GDM1 (cell line): ENCODE measurements at regions not wholly inside any gene's neighbourhood (a gene's known extent, or its start where the extent isn't known, plus 50 kb on each side); places are given as distances from the start of the nearest gene placed in this dataset.

ENCODE experiments used
- DNase-seq: peaks from one replicate; lab custom pipeline; 2025; lab: John Stamatoyannopoulos, UW

DNA sequence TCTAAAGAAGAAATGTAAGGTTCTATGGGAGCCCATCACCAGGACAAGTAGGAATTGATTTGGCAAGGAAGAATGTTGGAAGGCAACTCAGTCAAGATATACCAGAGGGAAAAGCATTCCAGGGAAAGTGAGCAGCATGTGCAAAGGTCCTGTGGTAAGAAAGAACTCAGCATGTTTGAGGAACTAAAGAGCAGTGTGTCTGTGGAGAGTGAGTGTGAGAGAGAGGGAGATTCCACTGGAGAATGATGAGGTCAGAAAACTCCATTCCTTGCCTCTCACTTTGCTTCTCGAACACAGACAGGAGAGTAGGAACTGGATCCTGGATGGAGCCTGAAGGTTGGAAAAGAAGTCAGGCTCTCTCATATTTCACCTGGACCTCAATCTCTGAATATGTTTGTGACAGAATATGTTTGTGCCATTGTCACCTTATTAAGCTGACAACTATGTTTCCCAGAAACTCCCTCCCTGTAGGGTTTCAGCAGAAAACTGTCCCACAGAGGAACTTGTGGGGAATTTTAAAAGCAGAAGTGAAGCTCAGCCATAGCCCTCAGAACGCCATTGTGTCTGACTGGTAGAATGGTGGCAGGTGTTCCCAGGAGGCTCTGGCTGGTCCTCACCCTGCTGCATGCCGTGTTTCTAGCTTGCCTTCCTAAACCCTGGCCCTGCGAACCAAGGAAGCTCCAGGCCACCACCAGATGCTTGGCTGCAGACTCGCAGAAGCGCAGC, 382.4 kb upstream of the XYLT1 start:
- no peak for DNase-seq

DNA sequence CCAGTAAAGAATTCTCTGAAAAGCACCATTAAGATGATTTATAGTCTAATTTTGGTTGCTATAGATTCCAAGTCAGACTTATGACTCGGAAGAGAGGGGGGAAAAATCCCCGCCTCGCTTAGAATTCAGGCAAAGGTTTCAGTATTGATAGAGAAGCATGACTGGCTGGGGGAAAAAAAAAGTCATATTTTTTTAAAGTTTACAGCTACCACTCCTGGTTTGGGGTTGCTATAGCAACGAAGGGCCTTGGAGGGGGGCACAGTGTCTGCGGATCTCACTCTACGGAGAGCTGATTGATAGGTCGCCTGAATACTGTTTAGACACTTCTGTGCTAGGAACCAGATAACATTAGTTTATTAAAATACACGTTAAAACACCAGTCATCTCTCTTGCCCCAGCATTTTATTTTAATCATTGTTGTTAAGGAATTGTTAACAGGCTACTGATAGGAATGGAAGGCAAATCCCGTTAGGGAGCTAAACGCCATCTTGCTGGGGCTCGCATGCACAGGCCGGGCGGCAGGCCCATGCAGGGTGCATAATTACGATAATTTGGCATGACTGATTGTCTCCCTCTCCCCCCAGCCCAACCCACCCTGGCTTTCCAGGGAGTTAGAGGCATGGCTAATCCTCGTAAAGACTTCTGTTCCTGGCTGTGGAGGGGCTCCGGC, 380.0 kb upstream of the XYLT1 start:
- no peak for DNase-seq

DNA sequence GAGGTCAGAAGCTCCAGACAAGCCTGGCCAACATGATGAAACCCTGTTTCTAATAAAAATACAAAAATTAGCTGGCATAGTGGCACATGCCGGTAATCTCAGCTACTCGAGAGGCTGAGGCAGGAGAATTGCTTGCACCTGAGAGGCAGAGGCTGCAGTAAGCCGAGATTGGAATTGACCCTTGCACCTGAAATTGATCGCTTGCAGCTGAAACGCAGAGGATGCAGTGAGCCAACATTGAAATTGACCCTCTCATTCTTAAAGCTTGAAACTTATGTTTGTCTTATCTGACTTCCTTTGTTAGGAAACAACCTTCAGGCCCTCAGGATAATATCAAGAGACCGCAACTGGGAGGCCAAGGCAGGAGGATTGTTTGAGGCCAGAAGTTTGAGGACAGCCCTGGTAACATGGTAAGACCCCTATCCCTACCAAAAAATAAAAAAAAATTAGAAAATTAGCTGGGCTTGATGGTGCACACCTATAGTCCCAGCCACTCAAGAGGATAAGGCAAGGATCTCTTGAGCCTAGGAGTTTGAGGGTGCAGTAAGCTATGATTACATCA, 376.6 kb upstream of the XYLT1 start:
- DNase-seq, result no peak

DNA sequence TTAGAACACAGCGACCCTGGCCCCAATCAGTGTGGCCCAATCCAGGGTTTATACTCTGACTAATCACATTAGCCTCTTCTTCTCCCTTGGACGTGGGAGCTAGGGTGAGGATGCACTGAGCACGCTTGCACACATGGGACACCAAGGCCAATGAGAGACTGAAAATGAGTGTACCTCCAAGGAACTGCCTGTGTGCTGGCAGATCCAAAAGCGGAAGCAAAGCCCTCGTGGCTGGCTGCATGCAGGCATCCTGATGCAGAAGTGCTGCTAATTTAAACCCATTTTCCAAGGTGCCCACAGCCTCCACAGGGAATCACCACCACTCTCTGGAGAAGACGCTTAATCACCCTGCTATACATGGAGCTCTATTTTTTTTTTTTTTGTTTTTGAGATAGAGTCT, 375.3 kb upstream of the XYLT1 start:
- no peak for DNase-seq

DNA sequence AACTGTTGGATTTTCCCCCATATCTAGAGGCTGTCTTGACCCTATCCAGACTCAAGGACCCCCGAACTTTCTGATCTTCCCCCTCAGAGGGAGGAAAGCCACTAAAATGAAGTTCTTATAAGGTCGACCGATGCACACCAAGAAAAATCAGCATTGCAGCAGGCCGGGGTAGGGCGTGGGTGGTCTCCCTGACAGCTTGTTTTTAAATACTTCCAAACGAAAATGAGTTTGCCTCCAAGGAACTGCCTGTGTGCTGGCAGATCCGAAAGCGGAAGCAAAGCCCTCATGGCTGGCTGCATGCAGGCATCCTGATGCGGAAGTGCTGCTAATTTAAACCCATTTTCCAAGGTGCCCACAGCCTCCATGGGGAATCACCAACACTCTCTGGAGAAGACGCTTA, 374.3 kb upstream of the XYLT1 start:
- DNase-seq, result no peak

DNA sequence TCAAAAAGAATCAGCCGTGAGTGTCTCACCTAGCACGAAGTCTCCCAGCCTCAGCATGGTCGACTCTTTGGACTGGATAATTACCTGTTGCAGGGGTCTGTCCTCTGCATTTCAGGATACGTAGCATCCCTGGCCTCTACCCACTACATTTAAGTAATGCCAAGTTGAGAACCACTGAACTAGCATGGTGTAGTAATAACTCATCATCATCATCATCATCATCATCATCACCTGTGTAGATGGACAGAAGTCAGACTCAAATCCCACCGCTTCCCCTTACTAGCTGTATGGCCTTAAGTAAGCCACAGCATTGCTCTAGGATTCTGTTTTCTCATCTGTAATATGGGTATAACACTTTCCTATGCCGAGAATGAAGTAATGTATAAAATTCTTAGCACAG, 373.1 kb upstream of the XYLT1 start:
- DNase-seq, result no peak

DNA sequence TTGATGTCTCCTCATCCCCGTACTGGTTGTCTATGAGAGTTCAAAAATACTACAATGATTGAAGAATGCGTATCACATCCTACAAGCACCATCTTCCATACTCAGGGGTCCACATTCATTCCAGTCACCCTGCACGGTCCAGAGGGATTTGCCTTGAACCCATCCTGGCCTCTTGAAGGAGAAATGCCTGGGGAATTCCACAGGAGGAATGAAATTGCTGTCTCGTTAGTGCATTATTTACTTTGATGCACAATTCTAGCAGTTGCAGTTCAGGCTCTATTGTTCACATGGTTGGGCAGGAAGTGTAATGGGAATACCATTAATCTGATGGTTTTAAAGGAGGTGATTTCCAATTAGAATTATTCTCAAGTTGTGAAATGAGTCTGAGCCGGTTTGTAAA, 369.1 kb upstream of the XYLT1 start:
- no peak for DNase-seq

DNA sequence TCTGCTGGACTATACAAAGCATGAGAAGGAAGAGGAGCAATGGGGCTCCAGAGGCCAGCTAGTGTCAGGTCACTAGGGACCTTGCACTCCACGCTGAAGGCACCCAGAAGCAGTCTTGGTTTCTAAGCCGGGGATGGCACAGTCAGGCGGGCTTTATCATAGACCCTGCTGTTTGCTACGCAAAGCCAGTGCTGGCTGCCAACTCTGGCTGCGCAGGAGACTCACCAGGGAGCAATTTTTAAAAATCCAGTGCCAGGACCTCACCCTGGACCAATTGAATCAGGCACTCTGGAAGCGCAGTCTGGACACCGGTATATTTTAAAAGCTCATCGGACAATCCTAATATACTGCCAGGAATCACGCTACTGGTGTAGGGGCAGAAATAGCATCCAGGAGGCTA, 368.5 kb upstream of the XYLT1 start:
- DNase-seq, result no peak

DNA sequence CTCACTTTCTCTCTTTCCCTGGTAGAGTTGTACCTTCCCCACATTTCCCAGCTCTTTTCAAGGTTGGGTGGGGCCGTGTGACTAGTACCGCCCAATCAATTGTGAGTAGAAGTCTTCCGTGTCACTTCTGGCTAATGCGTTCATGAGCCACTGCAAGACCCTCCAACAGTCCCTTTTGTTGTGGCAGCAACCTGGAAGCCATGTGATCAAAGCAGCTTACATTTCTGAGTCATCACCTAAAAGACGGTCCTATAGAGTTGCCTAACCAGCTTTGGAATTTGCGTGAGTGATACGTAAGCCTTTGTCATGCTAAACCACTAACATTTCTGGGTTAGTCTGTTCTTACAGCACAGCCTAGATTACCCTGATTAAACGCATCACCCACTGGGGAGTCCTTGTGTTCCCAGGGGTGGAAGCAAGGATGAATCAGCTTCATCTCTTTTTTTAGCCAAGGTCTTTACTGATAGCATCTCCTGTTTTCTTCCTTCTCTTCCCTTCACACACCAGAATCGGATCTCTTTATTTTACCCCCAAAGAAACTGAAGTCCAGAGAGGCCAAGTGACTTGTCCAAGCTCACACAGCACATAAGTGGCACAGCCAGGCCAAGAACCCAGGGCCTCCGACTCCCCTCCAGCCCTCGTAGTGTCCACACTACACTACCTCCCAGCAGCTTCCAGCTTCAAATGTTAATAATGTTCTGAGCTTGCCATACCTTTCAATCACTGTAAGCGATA, 366.3 kb upstream of the XYLT1 start:
- no peak for DNase-seq

DNA sequence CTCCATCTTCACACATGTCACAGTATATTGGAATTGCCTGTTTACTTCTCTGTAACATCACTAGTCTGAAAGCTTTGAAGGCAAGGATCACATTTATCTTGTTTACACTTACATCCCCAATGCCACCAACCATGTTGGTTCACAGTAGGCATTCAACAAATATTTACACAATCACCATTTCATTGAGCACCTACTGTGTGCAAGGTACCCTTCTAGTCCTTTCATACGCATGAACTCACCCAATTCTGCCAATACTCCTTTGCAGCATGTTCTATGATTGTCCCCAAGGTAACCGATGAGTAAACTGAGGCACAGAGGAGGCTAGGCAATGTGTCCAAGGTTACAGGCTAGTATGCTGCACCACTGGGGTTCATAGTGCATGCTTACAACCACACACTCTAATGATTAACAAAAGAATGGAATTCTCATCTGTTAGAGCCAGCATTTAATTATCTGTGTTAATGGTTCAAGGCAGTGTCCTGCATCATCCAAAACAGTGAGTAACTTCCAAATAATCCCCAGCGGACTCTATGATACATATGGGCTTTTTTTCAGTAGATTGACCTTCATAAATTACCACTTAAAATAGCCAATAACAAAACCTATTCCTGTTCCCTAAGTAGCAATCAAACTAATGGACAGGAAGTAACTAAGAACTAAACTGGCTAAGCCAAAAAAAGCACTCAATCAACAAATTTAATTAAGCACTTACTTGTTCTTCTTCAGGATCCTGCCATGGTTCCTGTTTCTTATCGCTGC, 364.5 kb upstream of the XYLT1 start:
- no peak for DNase-seq

DNA sequence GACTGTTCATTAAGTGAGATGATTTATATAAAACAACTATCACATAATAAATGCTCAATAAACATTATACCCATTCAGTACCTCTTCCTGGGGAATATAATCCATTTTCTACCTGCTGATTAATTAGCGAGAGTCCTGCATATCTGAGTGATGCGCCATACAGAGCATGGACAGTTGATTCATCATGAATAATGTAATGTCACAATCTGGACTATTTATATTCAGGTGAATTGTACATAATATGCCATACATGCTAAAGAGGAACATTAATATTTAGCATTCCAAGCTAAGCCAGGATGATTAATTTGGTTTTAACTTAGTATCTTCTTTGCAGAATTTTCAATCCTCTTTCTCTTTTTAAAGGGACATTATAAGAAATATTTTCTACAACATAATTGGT, 362.0 kb upstream of the XYLT1 start:
- DNase-seq, result no peak

DNA sequence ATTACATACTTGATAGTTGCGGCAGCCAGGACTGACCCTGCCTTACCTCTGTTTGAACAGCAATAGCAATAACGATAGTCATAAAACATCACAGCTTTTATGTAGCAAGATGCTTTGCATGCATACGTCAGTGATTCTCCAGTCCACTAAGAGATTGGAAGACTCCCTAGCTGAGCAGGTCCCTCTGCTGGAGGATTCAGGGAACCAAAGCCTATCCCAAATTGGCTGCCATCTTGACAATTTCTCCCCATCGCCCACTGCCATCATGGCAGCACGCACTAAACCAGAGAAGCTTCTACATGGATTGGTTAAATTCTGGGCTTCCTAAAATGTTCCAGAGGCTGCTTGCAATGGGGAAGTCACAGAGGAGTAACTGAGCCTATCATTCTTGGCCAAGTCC, 360.6 kb upstream of the XYLT1 start:
- no peak for DNase-seq

DNA sequence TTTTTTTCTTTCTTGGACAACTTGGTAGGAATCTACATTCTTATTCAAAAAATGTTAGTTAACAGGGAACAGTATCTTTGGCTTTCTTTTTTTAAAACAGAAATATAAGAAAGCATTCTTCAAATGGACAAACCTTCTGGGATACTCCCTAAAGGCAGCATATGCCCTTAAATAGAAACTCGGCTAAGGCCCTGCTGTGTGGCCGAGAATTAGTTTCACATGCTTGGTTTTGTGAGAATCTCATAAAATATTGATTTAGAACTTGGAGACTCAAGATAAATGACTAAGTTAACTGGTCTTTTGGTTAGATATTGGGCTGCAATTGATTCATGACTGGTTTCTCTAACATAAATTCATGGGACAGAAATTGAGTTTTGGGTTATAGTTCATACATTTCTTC, 359.9 kb upstream of the XYLT1 start:
- no peak for DNase-seq

DNA sequence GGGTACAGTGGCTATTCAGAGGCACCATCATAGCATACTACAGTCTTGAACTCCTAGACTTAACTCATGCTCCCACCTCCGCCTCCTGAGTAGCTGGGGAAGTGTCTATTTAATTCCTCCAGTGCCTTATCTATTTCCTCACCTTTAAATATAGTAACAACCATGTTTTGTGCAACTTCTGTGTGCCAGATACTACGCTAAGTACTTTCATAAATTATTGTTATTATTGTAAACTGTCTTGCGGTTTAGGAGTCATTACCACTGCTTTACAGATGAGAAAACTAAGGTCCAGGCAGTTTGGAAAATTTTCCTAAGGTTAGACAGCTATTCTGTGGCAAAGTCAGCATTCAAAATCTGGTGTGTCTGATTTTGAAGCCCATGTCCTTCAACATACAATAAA, 359.1 kb upstream of the XYLT1 start:
- no peak for DNase-seq

DNA sequence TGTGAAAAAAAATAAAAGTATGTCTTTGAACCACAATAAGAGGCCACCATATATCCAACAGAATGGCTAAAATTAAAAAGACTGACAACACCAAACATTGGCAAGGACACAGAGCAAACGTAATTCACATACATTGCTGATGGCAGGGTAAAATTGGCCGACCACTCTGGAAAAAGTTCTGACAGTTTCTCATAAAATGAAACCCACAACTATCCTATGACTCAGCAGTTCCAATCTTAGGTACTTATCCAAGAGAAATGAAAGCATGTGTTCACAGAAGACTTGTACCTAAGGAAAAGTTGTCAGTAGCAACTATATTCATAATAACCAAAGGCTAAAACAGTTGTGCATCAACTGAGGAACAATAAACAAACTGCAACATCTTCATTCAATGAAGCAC, 357.3 kb upstream of the XYLT1 start:
- DNase-seq, result no peak

DNA sequence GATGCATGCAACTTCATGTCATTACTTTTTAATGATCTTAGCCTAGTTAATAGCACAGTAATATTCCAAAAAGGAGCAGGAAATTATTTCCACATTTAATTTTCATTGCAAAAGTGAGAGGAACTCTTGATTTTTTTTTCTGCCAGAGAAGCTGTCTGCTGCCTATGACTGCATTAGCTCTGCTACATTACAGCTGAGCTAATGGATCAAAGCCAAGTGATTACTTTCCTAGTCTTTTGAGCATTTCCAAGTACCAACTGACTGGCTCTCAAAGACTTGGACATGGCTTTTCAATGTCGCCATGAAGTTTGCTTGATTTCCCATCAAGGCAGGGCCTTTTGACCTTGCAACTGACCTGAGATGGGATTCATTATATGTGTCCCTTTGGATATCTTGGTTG, 356.6 kb upstream of the XYLT1 start:
- DNase-seq, result no peak

DNA sequence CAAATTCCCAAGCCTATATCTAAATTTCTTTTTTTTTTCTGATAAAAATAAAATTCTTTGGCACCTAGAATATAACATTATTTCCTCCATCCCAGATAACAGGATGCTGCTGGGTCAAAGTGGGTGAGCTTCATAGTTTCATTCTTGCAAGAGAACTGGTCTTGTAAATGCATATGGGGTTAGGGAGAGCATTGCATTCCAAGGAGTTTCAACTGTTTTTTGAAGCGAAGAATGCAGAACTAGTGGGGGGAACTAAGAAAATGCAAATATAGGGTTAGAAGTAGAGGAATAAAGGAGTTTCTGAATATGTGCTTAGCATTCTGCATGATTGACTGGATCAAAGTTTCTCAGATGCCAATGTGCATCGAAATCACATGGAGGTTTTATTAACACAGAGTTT, 347.2 kb upstream of the XYLT1 start:
- no peak for DNase-seq

DNA sequence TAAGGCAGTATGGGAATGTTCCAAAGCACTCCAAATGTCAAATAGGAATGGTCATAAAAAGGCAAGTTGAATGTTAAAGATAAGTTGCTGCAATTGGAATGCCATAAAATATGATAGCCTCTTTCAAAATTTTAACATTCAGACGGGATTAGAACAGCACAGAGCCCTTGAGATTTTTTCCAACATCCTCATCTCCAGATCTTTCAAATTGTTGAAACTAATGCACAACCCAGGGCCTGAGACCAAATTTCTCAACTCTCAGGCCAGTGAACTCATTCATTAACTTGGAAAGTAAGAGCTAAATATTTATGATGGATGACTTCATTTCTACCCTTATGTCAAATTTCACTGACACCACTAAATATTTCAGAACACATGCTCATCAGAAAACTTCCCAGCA, 346.5 kb upstream of the XYLT1 start:
- no peak for DNase-seq

DNA sequence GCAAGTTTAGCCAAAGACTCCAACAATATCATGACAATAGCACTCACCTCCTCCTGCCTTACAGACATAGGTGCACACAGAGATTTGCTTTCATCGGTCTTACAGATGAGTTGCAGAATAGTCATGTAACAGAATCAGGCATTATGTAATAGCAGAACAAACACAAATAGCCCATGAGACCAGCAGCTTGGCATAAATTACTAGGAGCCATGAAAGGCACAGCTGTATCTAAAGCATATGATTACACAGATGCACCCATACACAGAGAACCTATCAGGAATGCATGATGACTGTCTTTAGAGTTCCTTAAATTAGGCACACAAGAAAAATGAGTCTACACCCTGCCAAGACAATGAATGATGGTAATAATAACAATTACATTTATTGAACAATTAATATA, 342.0 kb upstream of the XYLT1 start:
- DNase-seq, result no peak

DNA sequence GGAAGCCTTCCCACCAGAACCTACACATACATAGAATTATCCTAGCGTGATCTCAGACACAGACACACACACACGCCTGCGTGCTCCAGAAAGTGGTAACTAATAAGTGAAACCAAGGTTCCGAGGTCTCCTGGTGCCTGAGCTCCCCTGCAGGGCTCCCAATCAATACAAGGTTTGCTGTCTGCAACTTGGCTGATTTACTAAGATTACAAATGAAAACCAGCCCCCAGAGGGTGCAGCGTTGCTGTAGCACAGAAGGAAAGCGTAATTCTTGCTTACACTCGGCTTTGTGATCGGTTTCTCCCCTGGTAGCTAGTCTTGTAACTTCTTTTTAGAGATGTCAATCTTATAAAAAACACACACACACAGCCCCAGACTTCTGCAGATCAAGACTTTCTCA, 334.1 kb upstream of the XYLT1 start:
- DNase-seq, result no peak

DNA sequence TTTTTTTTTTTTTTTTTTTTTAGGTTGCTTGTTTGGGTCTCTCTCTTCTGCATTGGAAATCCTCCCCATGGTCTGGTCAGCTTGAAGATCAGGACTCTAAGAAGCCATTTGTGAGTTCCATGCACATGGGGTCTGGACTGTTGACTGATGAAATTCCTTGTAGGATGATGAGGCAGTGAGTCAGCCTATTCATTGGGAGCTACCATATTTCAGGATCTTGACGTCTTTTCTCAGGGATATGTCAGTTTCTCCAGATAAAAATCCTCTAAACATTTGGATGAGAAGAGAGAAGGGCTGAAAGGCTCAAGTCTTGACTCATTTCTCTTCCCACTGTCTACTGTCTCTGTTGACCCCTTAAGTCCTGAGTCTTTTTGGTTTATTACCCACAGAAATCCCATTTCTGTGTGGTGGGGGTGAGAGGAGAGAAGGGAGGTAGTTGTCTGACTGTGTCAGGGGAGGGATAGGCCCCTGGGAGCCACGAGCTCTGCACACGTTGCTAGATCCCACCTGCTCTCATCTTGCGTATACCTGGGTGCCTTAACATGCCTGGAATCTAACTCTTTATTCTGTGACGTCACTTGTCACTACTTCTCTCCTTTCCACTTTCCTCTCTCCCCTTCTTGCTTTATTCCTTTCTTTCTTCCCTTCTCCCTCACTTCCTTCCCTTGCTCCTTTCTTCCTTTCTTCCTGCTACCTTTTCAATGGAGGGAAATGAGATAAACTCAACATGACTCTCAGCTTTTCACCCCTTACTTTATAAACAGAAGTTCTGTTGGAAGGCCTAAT, 333.1 kb upstream of the XYLT1 start:
- no peak for DNase-seq

DNA sequence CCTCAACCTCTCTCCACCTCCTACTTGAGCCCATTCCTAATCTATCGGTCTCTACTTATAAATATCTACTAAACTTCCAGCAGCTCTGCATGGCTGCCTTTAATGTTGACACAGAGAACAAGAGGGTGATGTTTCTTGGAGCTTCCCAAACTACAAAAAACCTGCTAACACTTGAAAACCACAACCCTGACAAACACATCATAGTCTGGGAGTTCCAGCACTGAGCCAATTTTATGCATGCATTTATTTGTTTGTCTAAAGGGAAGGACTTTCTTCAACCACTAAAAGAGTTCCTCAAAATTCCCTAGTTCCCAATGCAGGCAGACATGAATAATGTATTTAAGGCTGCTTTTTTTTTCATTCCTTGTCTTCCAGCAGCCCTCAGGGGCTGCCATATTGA, 331.8 kb upstream of the XYLT1 start:
- no peak for DNase-seq
